HG03457 (cell line): ENCODE measurements at regions not wholly inside any gene's neighbourhood (a gene's known extent, or its start where the extent isn't known, plus 50 kb on each side); places are given as distances from the start of the nearest gene placed in this dataset.
"Not testable (repeated sequence)": the region's sequence is repeated elsewhere in the genome, so short reads cannot be mapped to it uniquely, and the experiment has no call there.

Source experiments
- ATAC-seq: cut with Tn5 transposase; IDR thresholded peaks from one replicate; pipeline ENCODE4 v1.9.1; 2021; ENCODE audit warnings: moderate number of reproducible peaks; ENCODE audit not compliant: unreplicated experiment

DNA sequence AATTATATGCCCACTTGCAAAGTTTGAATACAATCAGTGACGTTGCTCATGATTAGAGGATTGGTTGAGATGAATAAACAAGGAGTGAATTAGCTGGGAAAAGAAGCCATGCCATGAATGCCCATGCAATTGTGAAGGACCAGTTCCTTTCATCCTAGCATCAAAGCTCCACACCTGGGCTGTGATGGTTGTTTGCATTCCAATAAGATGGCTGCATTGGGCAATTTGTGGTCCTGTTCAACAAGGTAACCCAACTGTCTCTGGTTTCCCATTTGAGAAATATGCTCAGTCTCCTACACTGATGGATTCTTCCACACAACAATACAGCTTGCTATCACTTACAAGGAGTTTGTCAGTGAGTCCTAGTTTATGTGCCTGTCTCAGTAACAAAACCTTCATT, 550.2 kb downstream of the STK39 start:
- no peak for ATAC-seq

GRCh38 chr2:167692936-167693335, 554.5 kb downstream of the STK39 start:
- ATAC-seq, result no peak

GRCh38 chr2:167692191-167692590, 555.2 kb downstream of the STK39 start:
- no peak for ATAC-seq

DNA sequence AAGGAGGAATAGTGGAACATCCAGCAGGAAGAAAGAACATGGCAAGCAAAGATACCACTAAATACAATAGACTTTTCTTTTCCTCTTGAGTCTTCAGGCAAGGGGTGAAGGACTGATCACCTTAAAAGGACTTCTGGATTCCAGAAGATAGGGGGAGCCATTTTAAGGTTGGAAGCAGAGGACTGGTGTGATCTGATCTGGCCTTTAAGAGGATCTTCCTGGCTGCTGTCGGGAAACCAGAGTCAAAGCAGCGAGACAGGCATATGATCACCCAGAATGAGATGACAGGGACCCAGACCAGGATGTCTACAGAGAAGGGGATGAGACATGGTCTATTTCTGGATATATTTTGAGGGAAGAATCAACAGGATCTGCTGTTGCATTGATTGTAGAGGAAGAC, 558.0 kb downstream of the STK39 start:
- no peak for ATAC-seq

GRCh38 chr2:167686691-167687090, 560.7 kb downstream of the STK39 start:
- no peak for ATAC-seq

GRCh38 chr2:167681234-167682015, 566.0 kb downstream of the STK39 start:
- no peak for ATAC-seq

DNA sequence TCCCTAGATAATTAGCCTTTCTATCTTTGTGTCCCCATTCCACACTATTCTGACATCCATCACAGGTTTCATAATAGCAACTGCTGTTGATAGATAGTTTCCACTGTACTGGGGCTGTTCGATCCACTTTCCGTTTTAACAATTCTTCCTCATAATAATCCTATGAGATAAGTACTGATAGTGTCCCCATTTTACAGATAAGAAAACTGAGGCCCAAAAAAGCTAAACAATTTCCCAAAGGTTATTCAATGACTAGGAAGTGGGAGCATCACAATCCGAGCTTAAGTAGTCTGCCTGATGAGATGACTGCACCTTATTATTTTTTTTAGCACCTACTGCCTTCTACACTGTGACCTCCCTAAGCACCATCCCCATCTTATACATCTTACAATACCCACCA, 569.2 kb downstream of the STK39 start:
- no peak for ATAC-seq

DNA sequence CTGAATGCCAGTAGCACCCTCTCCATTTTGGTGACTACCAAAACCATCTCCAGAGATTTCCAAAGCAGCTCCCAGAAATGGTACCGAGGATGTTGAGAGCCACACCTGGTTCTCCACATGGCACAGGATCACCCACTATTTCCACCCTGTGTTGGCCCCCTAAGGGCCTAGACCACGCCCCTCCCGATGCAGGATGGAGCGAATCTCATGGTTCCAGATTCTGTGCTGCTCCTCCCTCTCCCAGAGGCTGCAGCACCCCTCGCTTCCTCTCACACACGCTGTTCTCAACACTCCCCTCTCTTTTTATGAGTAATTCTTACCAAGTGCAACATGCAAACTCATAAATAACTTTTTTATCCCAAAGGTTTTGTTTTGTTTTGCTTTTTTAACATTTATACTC, 571.5 kb downstream of the STK39 start:
- ATAC-seq, result no peak

DNA sequence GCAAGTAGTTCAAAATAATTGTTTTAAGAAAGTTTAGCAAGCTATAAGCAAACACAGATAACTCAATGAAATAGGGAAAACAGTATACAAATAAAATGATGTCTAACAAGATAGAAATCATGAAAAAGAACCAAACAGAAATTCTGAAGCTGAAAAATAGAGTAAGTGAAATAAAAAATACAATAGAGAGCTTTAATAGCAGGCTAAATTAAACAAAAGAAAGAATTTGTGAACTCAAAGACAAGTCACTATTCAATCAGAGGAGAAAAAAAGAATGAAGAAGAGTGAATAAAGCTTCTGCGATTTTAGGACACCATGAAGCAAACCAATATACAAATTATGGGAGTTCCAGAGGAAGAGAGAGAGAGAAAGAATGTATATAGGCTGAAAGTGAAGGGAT, 576.8 kb downstream of the STK39 start:
- no peak for ATAC-seq

- ATAC-seq, result no peak
Observed at GRCh38 chr2:167653131-167653530, 594.3 kb downstream of the STK39 start.

DNA sequence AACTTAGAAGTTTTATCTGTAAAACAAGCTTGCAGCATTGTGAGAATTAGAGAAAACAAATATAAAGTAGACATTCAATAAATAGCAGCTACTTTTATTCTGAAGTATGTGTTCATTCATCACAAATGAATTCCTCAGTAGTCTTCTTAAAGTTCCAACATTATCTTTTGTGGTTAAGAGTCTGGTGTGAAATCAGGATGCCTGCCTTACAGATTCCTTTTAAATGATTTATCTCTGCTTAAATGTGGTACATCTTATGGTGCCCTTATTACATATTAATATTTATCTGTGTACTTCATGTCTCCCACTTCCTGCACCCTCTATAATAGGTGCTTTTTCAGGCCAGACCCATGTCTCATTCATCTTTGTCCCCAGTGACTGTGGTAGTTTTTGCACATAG, 595.0 kb downstream of the STK39 start:
- ATAC-seq, result no peak

DNA sequence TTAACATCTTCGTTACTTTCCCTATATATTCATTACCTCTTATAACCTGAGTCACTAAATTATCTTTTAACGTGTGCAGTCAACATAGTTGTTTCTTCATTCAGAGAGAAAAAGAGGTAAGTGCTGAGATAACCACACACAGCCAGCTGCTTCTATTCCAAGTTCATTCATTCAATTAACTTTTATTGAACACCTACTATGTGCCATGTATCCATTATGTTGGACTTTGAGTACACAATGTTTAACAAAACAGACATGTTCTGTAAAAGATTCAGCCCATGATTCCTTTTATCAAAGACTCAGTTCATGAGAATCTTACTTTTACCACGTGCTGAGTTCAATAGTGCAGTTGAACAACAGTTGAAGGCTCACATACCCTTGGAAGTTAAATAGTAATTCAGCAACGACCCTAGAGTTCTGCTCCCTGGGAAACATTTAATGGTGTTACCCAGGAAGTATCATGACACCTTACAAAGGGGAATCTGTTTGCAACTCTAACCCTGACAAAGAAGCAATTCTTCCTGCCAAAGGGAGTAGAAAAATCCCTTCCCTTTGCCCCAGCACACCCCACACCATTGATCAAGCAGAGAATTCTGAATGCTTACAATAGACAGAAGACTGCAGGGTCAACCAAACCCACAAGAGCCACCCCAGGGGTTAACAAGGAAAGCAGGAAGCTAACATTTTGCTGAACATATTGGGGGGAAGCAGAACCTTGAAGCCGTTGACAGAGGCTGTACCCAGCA, 595.8 kb downstream of the STK39 start:
- ATAC-seq, result no peak

GRCh38 chr2:167646557-167646956, 600.8 kb downstream of the STK39 start:
- no peak for ATAC-seq

GRCh38 chr2:167640096-167640495, 607.3 kb downstream of the STK39 start:
- no peak for ATAC-seq

DNA sequence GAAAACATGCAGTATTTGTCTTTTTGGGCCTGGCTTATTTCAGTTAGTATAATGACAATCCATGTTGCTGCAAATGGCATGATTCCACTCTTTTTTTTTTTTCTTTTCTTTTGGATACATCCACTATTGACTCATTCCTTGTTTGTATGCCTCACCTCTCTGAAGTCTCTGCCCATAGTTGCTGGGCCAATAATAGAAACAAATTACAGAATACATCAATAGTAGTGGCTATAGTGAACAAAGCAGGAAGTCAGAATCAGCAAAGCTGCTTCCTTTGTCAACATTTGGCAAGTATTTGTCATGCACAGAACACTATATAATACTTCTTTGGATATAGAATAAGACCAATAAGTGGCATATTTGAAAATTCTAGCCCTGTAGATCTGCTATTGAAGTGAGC, 609.7 kb downstream of the STK39 start:
- ATAC-seq, result no peak

DNA sequence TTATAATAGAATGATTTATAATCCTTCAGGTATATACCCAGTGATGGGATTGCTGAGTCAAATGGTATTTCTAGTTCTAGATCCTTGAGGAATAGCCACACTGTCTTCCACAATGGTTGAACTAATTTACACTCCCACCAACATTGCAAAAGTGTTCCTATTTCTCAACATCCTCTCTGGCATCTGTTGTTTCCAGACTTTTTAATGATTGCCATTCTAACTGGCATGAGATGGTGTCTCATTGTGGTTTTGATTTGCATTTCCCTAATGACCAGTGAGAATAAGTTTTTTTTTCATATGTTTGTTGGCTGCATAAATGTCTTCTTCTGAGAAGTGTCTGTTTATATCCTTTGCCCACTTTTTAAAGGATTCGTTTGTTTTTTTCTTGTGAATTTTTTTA, 615.1 kb downstream of the STK39 start:
- ATAC-seq, result not testable (repeated sequence)

DNA sequence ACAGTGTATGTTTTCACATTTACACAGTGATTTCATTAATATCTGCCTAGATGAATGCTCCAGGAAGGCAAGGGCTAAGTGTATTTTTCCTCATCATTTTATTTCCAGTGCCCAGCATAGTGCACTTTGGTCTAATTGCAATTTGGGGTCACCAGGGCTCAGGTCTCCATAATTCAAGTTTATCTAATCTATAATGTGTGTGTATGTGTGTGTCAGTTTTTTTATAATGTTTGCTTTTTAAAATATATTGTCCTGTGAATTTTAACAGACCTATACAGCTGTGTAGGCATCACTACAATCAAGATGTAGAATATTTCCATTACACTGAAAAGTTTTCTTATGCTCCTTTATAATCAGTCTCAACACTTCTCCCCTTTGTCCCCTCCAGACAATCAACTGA, 620.4 kb downstream of the STK39 start:
- ATAC-seq, result no peak

DNA sequence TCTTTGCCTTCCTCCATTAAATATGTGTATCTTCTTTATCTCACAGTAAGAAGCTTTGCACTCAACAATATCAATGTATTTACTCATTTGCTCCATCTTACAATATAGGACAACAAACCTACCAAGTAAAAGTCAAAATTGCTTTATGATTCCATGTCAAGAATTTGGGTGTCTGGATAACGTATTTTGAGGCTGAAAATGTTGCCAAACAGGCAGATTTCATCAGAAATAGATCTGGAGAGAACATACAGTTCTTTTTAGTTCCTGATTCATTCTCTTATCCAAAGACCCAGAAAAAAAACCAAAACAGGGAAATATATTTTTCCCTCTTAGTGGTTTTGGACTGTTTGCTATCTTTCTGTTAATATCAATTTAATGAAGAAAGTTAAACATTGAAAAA, 621.1 kb downstream of the STK39 start:
- no peak for ATAC-seq

GRCh38 chr2:167616997-167617396, 630.4 kb downstream of the STK39 start:
- ATAC-seq, result no peak

- ATAC-seq, result no peak
Observed at GRCh38 chr2:167613471-167613870, 633.9 kb downstream of the STK39 start.

DNA sequence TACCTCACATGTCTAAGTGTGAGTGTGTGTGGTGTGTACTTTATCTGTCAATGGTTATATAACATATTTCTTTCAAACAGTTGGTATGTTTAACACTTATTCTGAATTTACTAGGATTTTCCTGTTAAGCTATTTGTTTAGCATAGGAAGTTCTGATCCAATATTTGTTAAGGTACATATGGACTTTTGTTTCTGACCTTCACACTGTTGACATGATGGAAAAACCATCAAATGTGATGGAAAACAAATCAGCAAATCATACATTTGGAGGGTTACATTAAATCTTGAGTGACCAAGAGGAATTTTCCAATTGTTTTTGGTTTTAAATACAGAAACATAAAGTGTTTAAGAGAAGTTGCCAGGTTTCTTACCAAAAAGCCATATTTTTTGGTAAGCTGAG, 638.9 kb downstream of the STK39 start:
- ATAC-seq, result no peak

GRCh38 chr2:167607731-167608130, 639.7 kb downstream of the STK39 start:
- ATAC-seq, result no peak

DNA sequence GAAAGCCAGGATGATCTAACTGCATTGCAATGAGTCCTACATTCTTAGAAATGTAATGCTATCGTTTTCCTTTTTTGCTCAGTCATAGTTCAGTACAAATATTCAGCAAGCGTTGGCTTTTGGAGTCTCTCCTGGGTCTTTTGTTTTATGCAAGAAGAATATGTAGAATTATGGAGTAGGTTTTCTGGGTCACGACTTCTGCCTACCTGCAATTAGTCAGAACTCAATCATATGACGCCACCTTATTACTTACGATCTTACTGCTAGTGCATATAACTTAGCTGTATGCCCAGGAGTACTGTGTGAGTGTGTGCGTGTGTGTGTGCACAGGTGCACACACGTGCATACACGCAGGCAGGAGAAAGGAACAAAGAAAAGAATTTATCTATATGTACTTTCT, 640.2 kb downstream of the STK39 start:
- ATAC-seq, result no peak
